ENCODE measurements at regions not wholly inside any gene's neighbourhood (a gene's known extent, or its start where the extent isn't known, plus 50 kb on each side); places are given as distances from the start of the nearest gene placed in this dataset.
"Not testable (repeated sequence)": the region's sequence is repeated elsewhere in the genome, so short reads cannot be mapped to it uniquely, and the experiment has no call there.

DNA sequence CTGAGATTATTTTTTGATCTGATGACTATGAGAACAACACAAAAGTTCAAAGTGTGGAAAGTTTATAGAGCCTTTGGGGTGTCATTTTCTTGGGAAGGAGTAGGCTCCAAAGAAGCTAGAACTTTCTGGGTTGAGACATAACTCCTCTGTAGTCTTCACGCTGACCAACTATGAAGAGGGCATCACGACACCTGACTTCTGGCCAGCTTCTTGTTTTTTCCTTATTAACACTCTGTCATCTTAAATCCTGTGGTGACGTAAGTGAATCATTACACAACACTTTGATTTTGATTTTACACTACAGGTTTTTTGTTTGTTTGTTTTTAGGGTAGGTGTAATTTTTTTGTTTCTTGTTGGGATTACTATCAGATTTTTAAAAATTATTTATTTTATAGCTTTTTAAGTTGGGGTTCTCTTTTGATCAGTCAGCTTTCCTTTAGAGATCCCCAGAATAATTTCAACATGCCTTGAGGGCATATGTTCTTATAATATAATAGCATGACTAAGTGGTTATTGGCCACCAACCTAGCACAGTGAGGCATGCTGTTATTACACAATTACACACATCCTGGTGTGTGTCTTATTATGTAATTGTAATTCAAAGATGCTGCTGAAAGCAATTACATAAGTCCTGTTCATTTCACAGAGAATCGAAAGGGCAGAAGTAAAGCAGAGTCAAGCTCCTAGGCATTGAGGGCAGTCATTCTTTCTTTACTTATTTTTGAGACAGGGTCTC, 281.6 kb upstream of the NOTCH2NLA start:
- DNase-seq (ENCODE audit: low read depth), result not testable (repeated sequence)

GRCh38 chr1:146504121-146504520, 275.3 kb upstream of the NOTCH2NLA start:
- not testable (repeated sequence) for DNase-seq (ENCODE audit: low read depth)

DNA sequence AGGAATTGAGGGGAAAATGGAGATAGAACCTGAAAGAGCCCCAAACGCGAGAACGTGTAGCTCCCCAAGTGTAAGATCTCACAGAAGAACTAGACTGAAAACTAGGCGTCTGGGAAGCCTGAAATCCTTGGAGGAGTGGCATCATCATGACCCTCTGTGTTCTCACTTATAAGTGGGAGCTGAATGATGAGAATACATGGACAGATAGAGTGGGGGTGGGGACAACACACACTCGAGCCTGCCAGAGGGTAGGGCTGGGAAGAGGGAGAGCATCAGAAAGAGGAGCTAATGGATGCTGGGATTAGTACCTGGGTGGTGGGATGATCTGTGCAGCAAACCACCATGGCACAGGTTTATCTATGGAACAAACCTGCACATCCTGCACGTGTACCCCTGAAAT, 258.7 kb upstream of the NOTCH2NLA start:
- DNase-seq (ENCODE audit: low read depth), result not testable (repeated sequence)

GRCh38 chr1:146487155-146487554, 258.3 kb upstream of the NOTCH2NLA start:
- not testable (repeated sequence) for DNase-seq (ENCODE audit: low read depth)

GRCh38 chr1:146486300-146487014, 257.6 kb upstream of the NOTCH2NLA start:
- not testable (repeated sequence) for DNase-seq (ENCODE audit: low read depth)

DNA sequence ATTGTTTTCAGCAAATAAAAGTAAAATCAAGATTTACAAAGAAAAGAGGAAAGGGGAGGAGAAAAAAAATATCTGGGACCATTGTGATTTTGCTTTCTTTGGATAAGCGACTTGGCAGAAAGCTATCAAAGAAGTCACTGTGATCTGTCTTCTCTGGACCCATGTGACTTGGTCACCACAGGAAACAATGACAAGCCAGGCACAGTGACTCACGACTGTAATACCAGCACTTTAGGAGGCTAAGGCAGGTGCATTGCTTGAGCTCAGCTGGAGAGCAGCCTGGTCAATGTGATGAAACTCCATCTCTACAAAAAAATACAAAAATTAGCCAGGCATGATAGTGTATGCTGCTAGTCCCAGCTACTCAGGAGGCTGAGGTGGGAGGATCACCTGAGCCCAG, 255.4 kb upstream of the NOTCH2NLA start:
- DNase-seq (ENCODE audit: low read depth), result not testable (repeated sequence)

DNA sequence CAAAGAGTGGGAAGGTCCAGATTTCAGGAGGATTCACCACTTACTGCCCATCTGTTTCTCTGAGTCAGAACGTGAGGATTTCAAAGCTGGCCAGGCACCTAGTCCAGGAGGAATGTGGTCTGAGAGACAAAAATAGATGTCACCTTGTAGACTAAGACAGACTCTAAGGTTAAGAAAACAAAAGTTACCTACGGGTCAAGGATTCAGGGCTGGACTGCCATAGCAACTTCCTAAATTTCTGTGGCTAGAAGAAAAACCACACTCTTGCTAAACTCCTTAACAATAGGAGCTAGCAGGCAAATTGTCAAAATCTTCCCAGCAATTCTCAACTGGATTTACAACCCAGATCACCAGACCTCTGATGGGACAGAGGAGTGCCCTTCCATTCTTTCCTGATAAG, 250.4 kb upstream of the NOTCH2NLA start:
- DNase-seq (ENCODE audit: low read depth), result not testable (repeated sequence)

- not testable (repeated sequence) for DNase-seq (ENCODE audit: low read depth)
Observed at GRCh38 chr1:146478125-146478720, 249.4 kb upstream of the NOTCH2NLA start.

GRCh38 chr1:146475086-146475485, 246.3 kb upstream of the NOTCH2NLA start:
- not testable (repeated sequence) for DNase-seq (ENCODE audit: low read depth)

DNA sequence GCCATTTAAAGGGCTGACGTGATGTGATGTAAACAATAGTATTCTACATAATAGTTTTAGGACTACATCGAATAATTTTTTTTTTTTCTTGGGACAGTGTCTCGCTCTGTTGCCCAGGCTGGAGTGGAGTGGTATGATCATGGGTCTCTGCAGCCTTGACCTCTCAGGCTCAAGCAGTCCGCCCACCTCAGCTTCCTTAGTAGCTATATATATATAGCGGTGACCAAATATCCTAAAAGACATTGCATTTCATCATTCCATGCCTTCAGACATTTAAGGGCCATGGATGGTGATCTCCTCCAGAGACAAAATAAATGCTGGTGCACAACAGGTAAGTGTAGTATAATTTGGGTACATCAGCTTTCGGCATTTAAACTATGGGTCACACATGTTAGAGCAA, 245.4 kb upstream of the NOTCH2NLA start:
- not testable (repeated sequence) for DNase-seq (ENCODE audit: low read depth)

DNA sequence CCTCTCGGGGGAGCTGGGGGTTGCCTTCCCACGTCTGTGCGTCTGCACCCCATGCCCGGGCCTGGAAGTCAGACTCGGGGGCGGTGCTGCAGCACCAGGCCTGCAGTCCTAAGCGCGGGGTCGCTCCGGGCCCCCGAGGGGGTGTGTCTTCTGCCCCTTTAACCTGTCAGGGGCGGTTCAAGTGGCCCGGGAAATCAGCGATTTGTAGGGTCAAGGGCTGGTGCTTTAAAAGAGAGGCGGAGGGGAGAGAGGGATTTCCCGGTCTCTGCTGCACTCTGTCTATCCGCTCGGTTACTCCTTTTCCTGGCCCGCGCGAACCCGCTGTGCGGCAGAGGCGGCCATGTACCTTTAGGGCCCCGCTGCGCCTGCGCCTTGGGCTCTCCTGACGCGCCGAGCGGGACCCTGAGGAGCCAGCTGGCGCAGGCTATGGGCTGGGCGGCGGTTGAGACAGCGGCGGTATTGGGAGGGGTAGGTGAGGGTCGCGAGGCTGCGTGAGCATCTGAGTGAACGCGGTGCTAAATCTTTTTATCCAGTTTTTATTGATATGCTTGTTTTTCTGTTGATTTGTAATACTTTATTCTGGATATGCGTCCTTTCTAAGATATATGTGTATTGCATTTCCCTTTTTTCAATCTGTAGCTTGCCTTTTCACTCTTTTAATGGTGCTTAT, 243.5 kb upstream of the NOTCH2NLA start:
- peak; percentile 35 for DNase-seq (ENCODE audit: low read depth)

GRCh38 chr1:146459939-146460338, 231.1 kb upstream of the NOTCH2NLA start:
- DNase-seq (ENCODE audit: low read depth), result not testable (repeated sequence)

- DNase-seq (ENCODE audit: low read depth), result not testable (repeated sequence)
Observed at GRCh38 chr1:146459308-146459707, 230.5 kb upstream of the NOTCH2NLA start.

DNA sequence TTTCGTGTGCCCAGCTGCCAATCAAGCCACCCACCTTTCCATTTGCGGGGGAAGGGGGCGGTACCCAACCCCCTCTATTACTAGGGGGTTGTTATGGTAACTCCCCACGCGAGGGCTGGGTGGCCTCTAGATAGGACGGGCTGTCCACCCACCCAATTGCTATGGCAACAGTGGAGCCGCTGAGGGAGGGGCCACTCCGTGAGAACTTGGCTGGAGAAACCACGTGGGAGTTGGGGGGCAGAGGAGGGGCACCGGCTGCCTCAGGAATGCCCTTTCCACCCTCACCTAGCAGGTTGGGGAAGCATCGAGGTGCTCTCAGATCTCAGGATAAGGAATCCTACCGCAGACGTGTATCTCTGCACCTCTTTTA, 220.0 kb upstream of the NOTCH2NLA start:
- not testable (repeated sequence) for DNase-seq (ENCODE audit: low read depth)

DNA sequence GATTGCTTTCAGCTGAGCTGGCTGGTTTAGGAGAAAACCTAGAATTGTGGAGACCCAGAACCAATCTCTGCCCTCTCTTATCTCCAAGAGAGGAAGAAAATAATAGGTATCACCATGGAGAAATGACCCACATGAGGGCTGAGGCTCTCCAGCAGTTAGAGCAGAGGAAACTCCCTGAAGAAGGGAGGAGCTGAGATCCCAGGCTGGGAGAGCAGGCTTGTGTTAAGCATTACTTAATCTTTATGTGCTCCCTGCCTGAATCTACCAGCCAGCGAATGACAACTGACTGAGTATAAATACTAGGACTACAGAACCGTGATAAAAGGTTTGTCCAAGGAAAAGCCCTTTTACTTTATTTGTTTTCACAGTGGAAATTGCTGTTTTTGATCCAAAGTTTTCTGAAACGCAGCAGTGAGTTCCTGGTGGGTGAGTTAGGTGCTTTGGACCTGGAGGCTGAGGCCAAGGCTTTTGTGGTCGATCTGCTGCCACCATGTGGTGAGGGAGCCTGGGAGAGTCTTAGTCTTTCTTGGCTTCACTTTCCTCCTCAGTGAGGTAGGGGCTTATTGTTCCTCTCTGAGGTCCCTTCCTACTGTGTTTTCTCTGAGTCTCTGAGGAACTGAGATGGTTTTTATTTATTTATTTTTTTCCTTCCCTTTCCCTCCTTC, 219.5 kb upstream of the NOTCH2NLA start:
- peak; percentile 22 for DNase-seq (ENCODE audit: low read depth)

DNA sequence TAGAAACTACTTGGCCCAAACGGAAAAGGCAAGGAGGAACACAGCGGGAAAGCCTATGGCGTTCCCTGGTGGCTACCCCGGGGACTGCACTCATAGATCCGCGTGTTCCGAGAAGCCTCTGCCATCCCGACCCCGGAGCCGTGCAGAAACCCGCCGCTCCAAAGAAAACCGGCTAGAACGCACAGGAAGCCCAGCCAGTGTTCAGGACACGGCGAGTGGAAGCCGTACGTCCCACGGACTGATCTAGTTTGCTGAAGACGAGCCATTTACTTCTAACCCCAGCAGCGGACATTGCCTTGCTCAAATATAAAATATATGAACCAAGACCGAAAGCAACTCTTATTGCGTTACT, 215.0 kb upstream of the NOTCH2NLA start:
- not testable (repeated sequence) for DNase-seq (ENCODE audit: low read depth)

DNA sequence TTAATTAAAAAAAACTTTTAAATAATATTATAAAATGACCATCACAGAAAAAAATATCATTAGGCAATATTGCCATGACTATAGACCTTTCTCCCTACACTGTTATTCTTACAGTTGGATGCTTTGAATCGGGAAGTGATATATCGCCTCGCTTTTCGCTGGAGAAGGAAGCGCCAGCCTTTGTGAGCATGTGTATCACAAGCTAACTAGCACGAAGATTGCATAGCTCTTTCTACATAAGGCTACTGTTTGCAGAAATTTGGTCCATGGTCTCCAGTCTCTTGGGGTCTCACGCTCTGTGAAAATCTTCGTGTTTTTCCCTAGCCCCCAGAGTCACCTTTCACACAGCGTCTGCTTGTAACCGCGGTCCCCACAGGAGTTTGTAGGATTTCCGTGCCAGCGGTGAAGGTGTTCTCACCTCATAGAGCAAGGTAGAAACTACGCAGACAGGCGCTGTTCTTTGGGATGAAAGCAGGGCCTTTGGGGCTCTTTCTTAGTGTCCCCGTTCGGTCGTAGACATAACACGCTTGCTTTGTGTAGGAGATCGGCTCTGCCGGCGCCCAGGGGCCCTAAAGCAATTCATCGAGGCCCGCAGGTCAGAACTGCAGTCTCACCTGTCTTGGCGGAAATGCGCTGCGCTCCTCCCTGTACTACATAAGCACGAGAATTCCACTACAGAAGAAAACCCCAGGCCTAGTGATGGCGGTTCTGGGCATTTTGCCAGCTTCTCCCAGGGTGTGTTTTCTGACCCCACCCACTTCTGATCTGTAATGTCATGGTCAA, 214.5 kb upstream of the NOTCH2NLA start:
- DNase-seq (ENCODE audit: low read depth), result not testable (repeated sequence)

DNA sequence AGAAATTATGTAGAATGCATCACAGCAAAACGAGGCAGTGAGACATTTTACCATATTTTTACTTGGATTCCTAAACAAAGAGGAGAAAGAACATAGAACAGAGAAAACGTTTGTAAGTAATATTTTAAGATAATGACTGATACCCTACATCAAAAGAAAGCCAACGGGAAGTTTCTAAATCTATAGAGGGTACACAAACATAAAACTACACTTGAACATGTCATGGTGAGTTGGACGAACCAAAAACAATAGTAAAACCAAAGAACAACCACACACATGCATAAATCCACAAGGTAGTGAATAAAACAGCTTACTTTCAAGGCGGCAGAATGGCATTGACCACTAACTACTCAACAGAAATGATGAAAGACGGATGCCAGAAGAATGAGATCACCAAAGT, 209.7 kb upstream of the NOTCH2NLA start:
- DNase-seq (ENCODE audit: low read depth), result not testable (repeated sequence)

- DNase-seq (ENCODE audit: low read depth), result not testable (repeated sequence)
Observed at GRCh38 chr1:146416642-146417041, 187.8 kb upstream of the NOTCH2NLA start.

GRCh38 chr1:146415017-146415416, 186.2 kb upstream of the NOTCH2NLA start:
- not testable (repeated sequence) for DNase-seq (ENCODE audit: low read depth)

DNA sequence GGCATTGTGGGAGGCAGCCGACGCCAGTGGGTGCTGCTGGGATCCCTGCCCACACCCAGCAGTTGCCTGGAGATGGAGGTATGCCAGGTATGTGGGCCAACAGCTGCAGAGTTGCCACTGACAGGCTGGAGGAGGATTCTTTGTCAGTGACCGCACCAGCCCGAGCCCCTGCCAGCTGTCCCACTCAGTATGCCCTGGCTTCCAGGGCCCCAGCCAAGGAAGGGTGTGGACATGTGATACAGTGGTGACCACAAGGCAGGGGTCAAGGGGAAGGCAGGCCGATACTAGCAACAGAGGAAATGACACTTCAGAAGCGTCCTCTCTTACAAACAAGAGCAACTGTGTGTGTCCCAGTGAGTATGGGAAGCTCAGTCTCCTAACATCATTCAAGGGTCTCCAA, 185.1 kb upstream of the NOTCH2NLA start:
- not testable (repeated sequence) for DNase-seq (ENCODE audit: low read depth)
